HG03045 (cell line): ENCODE measurements at regions not wholly inside any gene's neighbourhood (a gene's known extent, or its start where the extent isn't known, plus 50 kb on each side); places are given as distances from the start of the nearest gene placed in this dataset.

Experiments
- ATAC-seq: cut with Tn5 transposase; IDR thresholded peaks from one replicate; pipeline ENCODE4 v1.9.1; 2021; ENCODE audit warnings: mild to moderate bottlenecking, moderate library complexity; ENCODE audit not compliant: unreplicated experiment

GRCh38 chr6:9540534-9541126, 874.2 kb downstream of the TFAP2A start:
- peak; percentile 56 for ATAC-seq

GRCh38 chr6:9540126-9540525, 874.7 kb downstream of the TFAP2A start:
- no peak for ATAC-seq

DNA sequence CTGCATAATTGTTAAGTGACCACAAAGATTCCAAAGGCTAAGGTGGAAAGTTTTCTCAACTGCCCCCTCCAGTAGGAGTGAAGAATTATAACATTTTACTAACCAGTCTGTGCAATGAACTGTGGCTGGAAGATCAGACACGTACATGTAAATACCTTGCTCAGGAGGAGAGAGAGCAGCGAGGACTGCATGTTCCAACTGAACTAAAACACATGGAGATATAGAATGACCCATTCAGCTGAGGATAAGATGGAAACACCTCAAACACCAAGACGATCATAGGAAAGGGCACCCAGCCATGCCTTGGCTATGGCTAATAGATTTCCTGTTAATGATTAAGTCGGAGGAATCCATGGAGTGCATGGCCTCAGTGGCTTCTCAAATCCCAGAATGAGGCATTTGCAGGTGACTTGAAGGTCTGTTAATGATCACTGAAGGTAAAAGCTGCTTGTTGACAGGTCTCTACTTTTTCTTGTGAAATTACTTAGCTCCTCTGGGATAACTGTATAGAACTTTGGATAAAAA, 875.6 kb downstream of the TFAP2A start:
- no peak for ATAC-seq

DNA sequence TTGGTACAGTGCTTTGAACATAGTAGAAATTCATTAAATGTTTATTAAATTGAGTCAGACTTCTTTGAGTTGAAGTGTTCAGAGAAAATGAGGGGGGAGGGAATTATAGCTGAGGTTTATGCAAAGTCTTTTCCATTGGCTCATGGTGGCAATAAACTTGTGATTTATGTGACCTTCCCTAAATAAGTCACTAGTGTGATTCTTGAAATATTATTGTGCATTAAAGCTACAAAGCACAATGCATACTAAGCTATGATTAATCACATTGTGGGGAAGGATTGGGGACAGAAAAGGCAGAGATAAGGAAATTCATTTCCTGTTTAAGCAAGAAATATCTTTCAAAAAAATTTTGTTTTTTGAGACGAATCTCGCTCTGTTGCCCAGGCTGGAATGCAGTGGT, 877.5 kb downstream of the TFAP2A start:
- ATAC-seq: no peak

- no peak for ATAC-seq
Observed at GRCh38 chr6:9535106-9535505, 879.8 kb downstream of the TFAP2A start.

DNA sequence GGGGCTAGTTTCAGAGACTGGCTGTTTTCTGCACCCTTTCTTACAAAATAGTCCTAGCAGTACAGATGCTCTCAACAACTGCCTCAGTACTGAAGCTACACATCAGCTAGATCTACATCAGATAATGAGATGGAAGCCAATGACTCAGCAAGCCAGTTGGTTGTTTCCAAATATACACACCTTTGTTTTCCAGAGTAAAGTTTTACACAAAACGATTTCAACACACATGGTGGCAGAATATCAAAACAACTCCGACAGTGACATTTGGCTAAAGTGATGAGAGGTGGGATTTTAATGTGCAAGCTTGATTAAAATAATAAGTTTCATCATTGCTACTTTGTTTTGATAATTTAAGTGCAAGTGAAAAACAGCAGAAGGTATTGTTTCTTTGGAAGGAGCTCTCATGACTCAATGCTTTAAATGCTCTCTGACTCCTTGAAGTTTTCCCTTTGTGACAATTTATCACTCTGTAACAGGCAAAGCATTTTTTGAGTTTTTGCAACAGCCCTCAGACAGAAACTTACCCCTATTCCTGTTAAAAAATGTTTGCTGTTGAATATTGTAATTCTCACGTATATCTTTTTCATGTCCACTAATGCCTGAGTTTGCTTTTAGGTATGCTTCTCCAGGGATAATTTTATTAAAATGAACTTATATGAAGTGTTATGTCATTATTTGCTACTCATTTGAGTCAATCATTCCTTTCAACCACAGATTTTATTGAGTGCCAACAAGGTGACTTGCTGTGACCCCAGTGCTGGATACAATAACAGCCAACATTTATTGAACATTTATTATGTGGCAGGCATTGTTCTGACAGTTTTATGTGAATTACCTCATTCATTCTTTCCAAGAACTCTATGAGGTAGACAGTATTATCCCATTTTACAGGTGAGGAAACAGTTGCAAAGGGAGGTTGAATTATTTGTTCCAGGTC, 882.0 kb downstream of the TFAP2A start:
- no peak for ATAC-seq

DNA sequence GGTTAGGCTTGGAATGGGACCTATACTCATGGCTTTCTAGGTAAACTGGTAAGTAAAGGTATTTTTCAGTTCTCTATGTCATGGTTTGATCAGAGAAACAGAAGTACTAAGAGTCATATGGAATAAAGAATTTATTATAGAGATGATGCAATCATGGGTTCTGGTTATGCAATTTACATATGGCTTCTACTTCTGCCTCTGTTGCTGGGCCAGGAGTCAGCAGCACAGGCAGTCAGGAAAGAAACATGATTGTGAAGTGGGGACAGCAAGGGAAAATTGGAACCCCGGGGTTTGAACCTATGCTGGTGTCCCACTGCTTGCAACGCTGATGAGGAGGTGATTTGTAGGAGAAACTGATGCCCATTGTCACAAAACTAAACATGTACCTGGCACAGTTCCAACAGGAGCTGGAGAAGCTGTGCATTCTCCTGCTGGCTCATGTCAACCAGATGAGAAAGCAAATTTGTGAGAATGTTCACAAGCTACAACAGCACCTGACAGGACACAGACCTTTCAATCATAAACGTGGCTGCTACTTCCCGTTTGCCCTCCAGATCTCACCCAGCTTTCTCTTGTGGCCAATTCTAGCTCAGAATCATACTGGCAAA, 887.1 kb downstream of the TFAP2A start:
- ATAC-seq: no peak

GRCh38 chr6:9523462-9523861, 891.4 kb downstream of the TFAP2A start:
- no peak for ATAC-seq

DNA sequence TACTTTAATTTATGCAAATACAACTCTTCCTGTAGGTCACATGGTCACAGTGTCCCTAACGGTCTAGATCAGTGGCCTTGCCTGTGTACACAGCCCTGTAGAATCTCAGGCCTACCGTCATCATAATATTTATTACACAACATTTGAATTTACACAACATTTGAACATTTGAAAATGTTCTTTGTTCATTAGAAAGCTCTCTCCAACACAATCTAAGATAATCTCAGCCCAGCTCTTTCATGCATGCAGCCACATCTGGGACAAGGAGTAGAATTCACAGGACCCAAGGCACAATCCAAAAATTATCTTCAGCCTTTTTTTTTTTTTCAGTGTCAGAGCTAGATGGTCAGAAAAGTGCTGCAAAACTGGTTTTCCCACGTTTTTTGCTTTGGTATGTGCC, 892.8 kb downstream of the TFAP2A start:
- ATAC-seq: no peak

GRCh38 chr6:9521152-9521530, 893.7 kb downstream of the TFAP2A start:
- peak; percentile 38 for ATAC-seq

- peak; percentile 47 for ATAC-seq
Observed at GRCh38 chr6:9520417-9521151, 894.3 kb downstream of the TFAP2A start.

- no peak for ATAC-seq
Observed at GRCh38 chr6:9518431-9518830, 896.4 kb downstream of the TFAP2A start.

- no peak for ATAC-seq
Observed at GRCh38 chr6:9517806-9518205, 897.1 kb downstream of the TFAP2A start.

GRCh38 chr6:9515633-9516606, 899.0 kb downstream of the TFAP2A start:
- no peak for ATAC-seq

DNA sequence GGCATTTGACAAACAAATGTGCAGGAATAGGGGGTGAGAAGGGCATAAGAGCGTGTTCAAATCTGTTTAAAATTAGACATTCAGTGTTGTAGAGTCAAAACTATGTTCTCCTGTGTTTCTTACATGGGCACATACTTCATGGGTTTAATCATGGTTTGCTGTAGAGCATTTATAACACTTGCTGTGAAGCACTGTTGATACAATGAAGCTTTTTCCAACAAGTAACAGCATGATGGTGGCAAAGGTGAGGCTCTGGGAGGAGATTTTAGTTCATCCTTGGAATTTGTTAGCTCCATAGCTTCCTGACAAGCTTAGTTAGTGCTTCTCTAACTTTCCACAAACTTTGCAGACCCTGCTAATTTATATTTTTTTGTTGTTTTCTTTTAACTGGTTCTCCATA, 900.7 kb downstream of the TFAP2A start:
- ATAC-seq: no peak

DNA sequence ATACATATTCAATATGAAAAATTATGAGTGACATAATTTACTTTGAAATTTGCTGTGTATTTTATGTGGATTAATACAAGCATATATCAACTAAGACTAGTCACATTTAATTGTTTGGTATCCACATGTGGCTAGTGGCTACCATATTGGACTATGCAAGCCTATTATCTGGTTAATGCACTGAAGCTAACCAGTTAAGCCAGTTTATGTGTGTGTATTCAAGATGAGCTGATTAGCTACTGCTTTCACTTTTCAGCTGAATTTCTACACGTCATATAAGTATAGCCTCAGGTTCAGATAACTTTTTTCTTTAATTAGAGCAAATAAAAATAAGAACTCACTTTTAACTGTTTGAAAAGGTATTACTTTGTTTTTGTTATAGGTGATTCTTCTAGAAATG, 903.7 kb downstream of the TFAP2A start:
- ATAC-seq: no peak

GRCh38 chr6:9507136-9507895, 907.6 kb downstream of the TFAP2A start:
- no peak for ATAC-seq

DNA sequence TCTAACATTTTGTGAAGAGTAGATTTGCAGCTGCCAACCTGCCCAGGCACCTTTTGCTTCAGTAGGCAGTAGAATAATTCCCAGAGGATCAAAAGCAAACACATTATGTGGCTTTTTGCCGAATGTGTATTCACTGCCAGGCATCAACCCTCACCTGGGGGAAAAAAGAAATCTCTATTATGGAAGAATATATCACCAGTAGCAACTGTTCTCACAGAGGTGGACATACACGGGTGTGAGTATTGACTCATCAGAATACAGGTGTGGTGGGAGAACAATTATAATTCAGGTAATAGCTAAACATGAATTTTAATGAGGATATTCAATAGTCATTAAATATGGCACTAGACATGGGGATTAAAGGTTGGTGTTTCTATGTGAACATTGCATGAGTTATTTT, 910.7 kb downstream of the TFAP2A start:
- ATAC-seq: no peak

- ATAC-seq: no peak
Observed at GRCh38 chr6:9503111-9503761, 911.6 kb downstream of the TFAP2A start.
